OCI-M2 (cell line): ENCODE measurements at regions not wholly inside any gene's neighbourhood (a gene's known extent, or its start where the extent isn't known, plus 50 kb on each side); places are given as distances from the start of the nearest gene placed in this dataset.
"Not testable (repeated sequence)": the region's sequence is repeated elsewhere in the genome, so short reads cannot be mapped to it uniquely, and the experiment has no call there.

Experiments
- DNase-seq: peaks from one replicate; lab custom pipeline; 2025; ENCODE audit not compliant: unreplicated experiment; lab: John Stamatoyannopoulos, UW

- DNase-seq, result no peak
Measured at GRCh38 chrX:16067886-16068515, 55.4 kb upstream of the GRPR start.

GRCh38 chrX:16063921-16064320 lies 59.4 kb upstream of the GRPR start:
- DNase-seq, result no peak

- no peak for DNase-seq
Measured at GRCh38 chrX:16063141-16063540, 60.2 kb upstream of the GRPR start.

- DNase-seq, result no peak
Measured at GRCh38 chrX:16061296-16061695, 62.1 kb upstream of the GRPR start.

- no peak for DNase-seq
Measured at GRCh38 chrX:16060252-16060651, 63.1 kb upstream of the GRPR start.

GRCh38 chrX:16049126-16049525 lies 74.2 kb upstream of the GRPR start:
- DNase-seq, result not testable (repeated sequence)

GRCh38 chrX:16042980-16043379 lies 80.4 kb upstream of the GRPR start:
- no peak for DNase-seq

GRCh38 chrX:16039834-16040233 lies 83.5 kb upstream of the GRPR start:
- no peak for DNase-seq

GRCh38 chrX:16039363-16039762 lies 84.0 kb upstream of the GRPR start:
- DNase-seq, result no peak

GRCh38 chrX:16033331-16033730 lies 90.0 kb upstream of the GRPR start:
- no peak for DNase-seq

GRCh38 chrX:16028576-16028975 lies 94.8 kb upstream of the GRPR start:
- no peak for DNase-seq

- DNase-seq, result no peak
Measured at GRCh38 chrX:16023790-16024734, 99.3 kb upstream of the GRPR start.

GRCh38 chrX:16022580-16023200 lies 100.7 kb upstream of the GRPR start:
- no peak for DNase-seq

- DNase-seq, result no peak
Measured at GRCh38 chrX:16018291-16018690, 105.1 kb upstream of the GRPR start.

GRCh38 chrX:16014171-16014570 lies 109.2 kb upstream of the GRPR start:
- DNase-seq, result no peak

- DNase-seq, result no peak
Measured at GRCh38 chrX:16012250-16012649, 111.1 kb upstream of the GRPR start.

- no peak for DNase-seq
Measured at GRCh38 chrX:16005917-16006316, 117.4 kb upstream of the GRPR start.

- no peak for DNase-seq
Measured at GRCh38 chrX:16002185-16002584, 121.2 kb upstream of the GRPR start.

- no peak for DNase-seq
Measured at GRCh38 chrX:15998350-15998749, 125.0 kb upstream of the GRPR start.

- DNase-seq, result no peak
Measured at GRCh38 chrX:15989716-15990115, 133.6 kb upstream of the GRPR start.

GRCh38 chrX:15988661-15989603 lies 134.3 kb upstream of the AP1S2 start:
- DNase-seq, result no peak
